ENCODE measurements at regions not wholly inside any gene's neighbourhood (a gene's known extent, or its start where the extent isn't known, plus 50 kb on each side); places are given as distances from the start of the nearest gene placed in this dataset.

- no peaks in the 10 kb centered on the region for H3K36me3 ChIP-seq
- FAIRE-seq (no peak), ATAC-seq (peak; percentile 60 to 86 (median 76)), DNase-seq (peak in 4 of 6 donors; percentile 16 to 81 (median 71))
- WGBS, 2 donors = 64 to 71% methylated on average over 46 of the region's 46 CpGs
- no peaks in the 10 kb centered on the region for H3K4me1 ChIP-seq
- no peak for TF ChIP-seq CTCF (IDR thresholded peaks at IDR 0.05)
- H3K27ac ChIP-seq = no peak overlapping the region
- no peak overlapping the region for H3K4me3 ChIP-seq
- no peaks in the 10 kb centered on the region for H3K27me3 ChIP-seq
- no peaks in the 10 kb centered on the region for H3K9me3 ChIP-seq
- intact Hi-C loops (cut with DNase I) = no loop called here
Observed at GRCh38 chr2:239690651-239691631, 290.1 kb upstream of the HDAC4 start.

DNA sequence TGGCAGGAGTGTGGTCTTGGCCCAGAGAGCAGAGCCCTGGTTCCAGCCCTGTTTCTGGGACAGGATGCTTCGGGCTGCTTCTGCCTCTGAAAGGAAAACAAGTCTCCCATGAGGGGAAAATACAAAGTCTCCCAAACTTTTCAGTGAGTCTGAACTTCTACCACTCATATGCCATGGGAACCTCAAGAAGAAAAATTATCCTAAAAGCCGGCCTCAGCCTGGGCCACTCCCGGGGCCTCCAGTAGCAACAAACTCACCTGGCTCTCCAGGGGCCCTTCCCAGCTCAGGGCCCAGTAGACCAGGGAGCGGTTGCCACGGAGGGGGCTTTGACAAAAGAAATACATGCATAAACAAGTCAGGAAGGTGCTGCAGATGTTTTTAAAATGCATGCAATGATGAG is 289.2 kb upstream of the HDAC4 start:
- no peaks in the 10 kb centered on the region for H3K27me3 ChIP-seq
- no peak for FAIRE-seq
- H3K4me1 ChIP-seq = no peaks in the 10 kb centered on the region
- no peaks in the 10 kb centered on the region for H3K9me3 ChIP-seq
- DNase-seq = peak in 1 of 6 donors; percentile 35
- 85 to 89% methylated on average over 5 of the region's 5 CpGs for WGBS, 2 donors
- intact Hi-C loops (cut with DNase I) = no loop called here
- H3K4me3 ChIP-seq = no peak overlapping the region
- no peak for ATAC-seq
- TF ChIP-seq CTCF (IDR thresholded peaks at IDR 0.05) = no peak
- no peaks in the 10 kb centered on the region for H3K36me3 ChIP-seq
- no peak overlapping the region for H3K27ac ChIP-seq

DNA sequence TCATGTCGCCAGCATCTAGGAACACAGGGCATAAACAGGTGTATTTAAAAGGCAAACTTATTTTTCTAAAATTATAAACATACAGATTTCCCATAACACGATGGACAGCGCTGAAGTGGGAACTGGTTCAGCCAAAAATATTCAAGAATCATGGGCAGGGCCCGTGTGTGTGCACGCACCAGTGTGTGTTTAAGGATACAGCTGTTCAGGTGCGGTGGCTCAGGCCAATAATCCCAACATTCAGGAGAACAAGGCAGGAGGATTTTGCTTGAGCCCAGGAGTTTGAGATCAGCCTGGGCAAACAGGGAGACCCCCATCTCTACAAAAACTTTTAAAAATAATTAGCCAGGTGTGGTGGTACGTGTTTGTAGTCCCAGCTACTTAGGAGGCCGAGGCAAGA is 288.6 kb upstream of the HDAC4 start:
- 77 to 82% methylated on average over 8 of the region's 8 CpGs for WGBS, 2 donors
- ATAC-seq = no peak
- intact Hi-C loops (cut with DNase I) = no loop called here
- H3K4me1 ChIP-seq = no peaks in the 10 kb centered on the region
- H3K36me3 ChIP-seq = no peaks in the 10 kb centered on the region
- no peak overlapping the region for H3K27ac ChIP-seq
- FAIRE-seq = no peak
- TF ChIP-seq CTCF (IDR thresholded peaks at IDR 0.05) = no peak
- H3K9me3 ChIP-seq = no peaks in the 10 kb centered on the region
- H3K4me3 ChIP-seq = no peak overlapping the region
- no peaks in the 10 kb centered on the region for H3K27me3 ChIP-seq
- peak in 1 of 6 donors; percentile 11 for DNase-seq

- WGBS, 2 donors = 76 to 82% methylated on average over 9 of the region's 9 CpGs
- no peak for ATAC-seq
- Histone ChIP-seq H3K4me3 (no peak overlapping the region), H3K4me1 (no peaks in the 10 kb centered on the region), H3K27ac (no peak overlapping the region), H3K36me3 (no peaks in the 10 kb centered on the region), H3K27me3 (no peaks in the 10 kb centered on the region), H3K9me3 (no peaks in the 10 kb centered on the region)
- no peak for FAIRE-seq
- peak in 2 of 6 donors; percentile 24 to 42 for DNase-seq
- intact Hi-C loops (cut with DNase I) = no loop called here
- TF ChIP-seq CTCF (IDR thresholded peaks at IDR 0.05) = no peak
Observed at GRCh38 chr2:239688840-239689239, 288.0 kb upstream of the HDAC4 start.

DNA sequence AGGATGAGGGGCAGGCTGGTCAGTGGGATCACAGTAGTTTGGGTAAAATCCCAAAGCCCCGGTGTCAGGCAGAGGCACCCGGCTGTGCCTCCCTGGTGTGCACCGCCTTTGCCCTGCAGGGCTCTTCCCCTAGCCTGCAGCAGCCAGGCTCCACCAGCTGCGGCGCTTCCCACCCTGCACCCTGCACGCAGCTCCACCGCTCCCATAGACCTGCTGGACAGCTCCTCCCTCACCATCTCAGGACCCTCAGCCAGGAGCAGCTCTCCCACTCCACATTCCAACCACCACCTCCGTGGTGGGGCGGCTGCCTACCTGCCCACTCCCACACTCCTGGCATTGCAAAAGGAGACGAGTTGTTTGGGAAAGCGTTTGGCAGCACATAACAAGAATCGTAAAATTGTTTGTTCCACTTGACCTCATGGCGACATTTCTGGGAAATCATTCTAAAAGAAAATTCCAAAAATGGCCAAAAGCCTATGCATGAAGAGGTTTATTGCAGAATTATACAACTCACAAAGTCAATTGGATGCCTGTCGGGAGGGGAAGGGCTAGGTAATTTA is 287.4 kb upstream of the HDAC4 start:
- no peak for FAIRE-seq
- H3K27me3 ChIP-seq = no peaks in the 10 kb centered on the region
- no peak for ATAC-seq
- H3K9me3 ChIP-seq = no peaks in the 10 kb centered on the region
- no peak overlapping the region for H3K4me3 ChIP-seq
- H3K27ac ChIP-seq = no peak overlapping the region
- no peaks in the 10 kb centered on the region for H3K4me1 ChIP-seq
- TF ChIP-seq CTCF (IDR thresholded peaks at IDR 0.05) = no peak
- intact Hi-C loops (cut with DNase I) = no loop called here
- WGBS, 2 donors = 27 to 34% methylated on average over 14 of the region's 14 CpGs
- DNase-seq = peak in 2 of 6 donors; percentile 18 to 47
- H3K36me3 ChIP-seq = no peaks in the 10 kb centered on the region

All from pancreas (tissue), 10 donors.